SK-N-SH (cell line): ENCODE measurements at regions not wholly inside any gene's neighbourhood (a gene's known extent, or its start where the extent isn't known, plus 50 kb on each side); places are given as distances from the start of the nearest gene placed in this dataset.

Experiments used
- CTCF ChIA-PET: fragments of 300-600, 350-600 bp; formaldehyde crosslinking; extraction: SDS; loops from one replicate; lab custom pipeline; 2021; lab: Yijun Ruan, JAX
- POLR2A ChIA-PET: fragments of 350-600 bp; sonication (Branson Sonifier 250); formaldehyde crosslinking; extraction: SDS; loops from one replicate; lab custom pipeline; 2020; ENCODE audit warnings: antibody characterized with exemption, inconsistent platforms; lab: Yijun Ruan, JAX
- DNase-seq: peaks from one replicate; pipeline ENCODE4 v3.0.0; 2012
- H2AFZ ChIP-seq: fragments of 200-600 bp; sonication (generic); 2 replicates; pipeline ENCODE4 v1.8.1; 2016; ENCODE audit warnings: antibody characterized with exemption, mild to moderate bottlenecking, low read depth
- H3F3A ChIP-seq: fragments of 200-600 bp; sonication (generic); replicated peaks from 2 replicates; pipeline ENCODE3; 2016; ENCODE audit warnings: antibody characterized with exemption, mild to moderate bottlenecking; ENCODE audit not compliant: insufficient read depth
- H3K27ac ChIP-seq, 2 experiments: fragments of 200-500 bp in 1 of 2; fragments of 200-600 bp in 1 of 2; sonication (Bioruptor generic) in 1 of 2; sonication (generic), shearing (Covaris generic) in 1 of 2; 2 replicates each; pipeline versions ENCODE4 v1.5.1 to v1.6.1; 2014 to 2016; ENCODE audit warnings: low read depth in 2 of 2, inconsistent platforms in 1 of 2, low read length in 1 of 2, mild to moderate bottlenecking in 1 of 2, mixed read lengths in 1 of 2
- H3K27me3 ChIP-seq: fragments of 200-600 bp; sonication (generic), shearing (Covaris generic); 2 replicates; pipeline ENCODE4 v1.6.1; 2016; ENCODE audit warnings: mixed run types; ENCODE audit not compliant: insufficient read depth
- H3K36me3 ChIP-seq, 2 experiments: fragments of 200-500 bp in 1 of 2; fragments of 200-600 bp in 1 of 2; sonication (Bioruptor generic) in 1 of 2; sonication (generic) in 1 of 2; replicated peaks in 1 of 2; 2 replicates each; pipeline versions ENCODE3 to v1.5.1; 2014 to 2016; ENCODE audit warnings: low read length in 1 of 2, mild to moderate bottlenecking in 1 of 2; ENCODE audit not compliant: insufficient read depth in 2 of 2, control insufficient read depth in 1 of 2
- H3K4me1 ChIP-seq, 2 experiments: fragments of 200-500 bp in 1 of 2; fragments of 200-600 bp in 1 of 2; sonication (Bioruptor generic) in 1 of 2; sonication (generic), shearing (Covaris generic) in 1 of 2; 2 replicates each; pipeline versions ENCODE4 v1.5.1 to v1.6.1; 2014 to 2016; ENCODE audit warnings: low read depth in 1 of 2, low read length in 1 of 2, mixed run types in 1 of 2; ENCODE audit not compliant: insufficient read depth in 2 of 2, control insufficient read depth in 1 of 2
- H3K4me2 ChIP-seq: fragments of 200-600 bp; sonication (generic), shearing (Covaris generic); 2 replicates; pipeline ENCODE4 v1.6.1; 2017; ENCODE audit warnings: mixed run types
- H3K4me3 ChIP-seq, 2 experiments: fragments of 200-500 bp in 1 of 2; fragments of 200-600 bp in 1 of 2; sonication (Bioruptor generic) in 1 of 2; sonication (generic), shearing (Covaris generic) in 1 of 2; 2 replicates each; pipeline versions ENCODE4 v1.5.1 to v1.8.1; 2014 to 2016; ENCODE audit warnings: low read depth in 2 of 2, inconsistent platforms in 1 of 2, low read length in 1 of 2, mild to moderate bottlenecking in 1 of 2, mixed read lengths in 1 of 2, moderate library complexity in 1 of 2
- H3K79me2 ChIP-seq: fragments of 200-600 bp; sonication (generic); 2 replicates; pipeline ENCODE4 v1.8.1; 2017; ENCODE audit warnings: mild to moderate bottlenecking; ENCODE audit not compliant: insufficient read depth
- H3K9ac ChIP-seq: fragments of 200-600 bp; sonication (generic); 2 replicates; pipeline ENCODE4 v1.6.1; 2017; ENCODE audit warnings: mixed run types
- H3K9me2 ChIP-seq: fragments of 200-600 bp; sonication (generic); 2 replicates; pipeline ENCODE4 v1.6.1; 2017; ENCODE audit warnings: mixed run types
- H3K9me3 ChIP-seq: fragments of 200-600 bp; sonication (generic); 2 replicates; pipeline ENCODE4 v1.6.1; 2017; ENCODE audit warnings: mixed run types, mild to moderate bottlenecking, moderate library complexity
- H4K20me1 ChIP-seq: fragments of 200-600 bp; sonication (generic); 2 replicates; pipeline ENCODE4 v1.6.1; 2017; ENCODE audit warnings: mild to moderate bottlenecking, mixed run types; ENCODE audit not compliant: insufficient read depth
- CHD2 ChIP-seq: fragments of 150-350 bp; IDR thresholded peaks from 2 replicates; pipeline ENCODE4 v1.6.1; 2018; ENCODE audit warnings: low read length; ENCODE audit not compliant: partially characterized antibody
- EP300 ChIP-seq, 2 experiments: IDR thresholded peaks; 2 replicates each; pipeline versions ENCODE4 v1.4.0 to v1.6.1; 2012; ENCODE audit warnings: borderline replicate concordance in 1 of 2, low read depth in 1 of 2, low read length in 1 of 2
- EZH2phosphoT487 ChIP-seq: fragments of 200-600 bp; sonication (generic); IDR thresholded peaks from 2 replicates; pipeline ENCODE4 v1.6.1; 2017; ENCODE audit warnings: low read depth, mixed run types, mild to moderate bottlenecking, antibody characterized with exemption, moderate library complexity, borderline replicate concordance
- FOSL2 ChIP-seq: IDR thresholded peaks from 2 replicates; pipeline ENCODE4 v1.4.0; 2012; ENCODE audit warnings: low read depth, mild to moderate bottlenecking, moderate library complexity, borderline replicate concordance
- FOXM1 ChIP-seq: IDR thresholded peaks from 2 replicates; pipeline ENCODE4 v1.4.0; 2012; ENCODE audit warnings: low read depth, mild to moderate bottlenecking
- GABPA ChIP-seq: IDR thresholded peaks from 2 replicates; pipeline ENCODE4 v1.4.0; 2012; ENCODE audit warnings: low read depth, mild to moderate bottlenecking
- GATA2 ChIP-seq: sonication (generic); formaldehyde crosslinking; IDR thresholded peaks from 2 replicates; pipeline ENCODE4 v1.5.0; 2020; ENCODE audit warnings: mild to moderate bottlenecking, missing genetic modification reagents
- MAX ChIP-seq: IDR thresholded peaks from 2 replicates; pipeline ENCODE4 v1.4.0; 2012; ENCODE audit warnings: low read depth
- MXI1 ChIP-seq: IDR thresholded peaks from 2 replicates; pipeline ENCODE4 v1.6.1; 2012; ENCODE audit warnings: mild to moderate bottlenecking, low read depth, low read length, improper control_type of control experiment
- POLR2AphosphoS5 ChIP-seq: IDR thresholded peaks from 2 replicates; pipeline ENCODE4 v1.6.1; 2012; ENCODE audit warnings: low read depth, low read length
- RCOR1 ChIP-seq: fragments of 150-350 bp; IDR thresholded peaks from 2 replicates; pipeline ENCODE4 v1.6.1; 2017; ENCODE audit warnings: antibody characterized with exemption, low read length
- REST ChIP-seq: IDR thresholded peaks from 2 replicates; pipeline ENCODE4 v1.6.1; 2012; ENCODE audit warnings: mild to moderate bottlenecking, low read depth, low read length, moderate library complexity
- RXRA ChIP-seq: IDR thresholded peaks from 2 replicates; pipeline ENCODE4 v1.4.0; 2012; ENCODE audit warnings: low read depth, mild to moderate bottlenecking, borderline replicate concordance
- SMC3 ChIP-seq: IDR thresholded peaks from 2 replicates; pipeline ENCODE4 v1.6.1; 2012; ENCODE audit warnings: low read depth, low read length, improper control_type of control experiment
- TCF12 ChIP-seq: IDR thresholded peaks from 2 replicates; pipeline ENCODE4 v1.4.0; 2012
- TEAD4 ChIP-seq: IDR thresholded peaks from 2 replicates; pipeline ENCODE4 v1.4.0; 2012; ENCODE audit warnings: mild to moderate bottlenecking, borderline replicate concordance; ENCODE audit not compliant: insufficient read depth
- USF1 ChIP-seq: IDR thresholded peaks from 2 replicates; pipeline ENCODE4 v1.4.0; 2012; ENCODE audit warnings: low read depth, borderline replicate concordance
- WGBS: methylation state at CpG from one replicate; pipeline ENCODE4 v1.1.6; 2017; ENCODE audit warnings: low lambda C conversion rate; 5-methylcytosine and 5-hydroxymethylcytosine counted together
- TF ChIP-seq, protein P1 (sequence below): fragments of 200-600 bp; sonication (generic); IDR thresholded peaks from 2 replicates; pipeline ENCODE4 v1.6.1; 2017; ENCODE audit warnings: antibody characterized with exemption, mild to moderate bottlenecking, moderate library complexity
- TF ChIP-seq, protein P2 (sequence below): fragments of 150-350 bp; IDR thresholded peaks from 2 replicates; pipeline ENCODE4 v1.6.1; 2017; ENCODE audit warnings: antibody characterized with exemption, low read length, low read depth, borderline replicate concordance

DNA sequence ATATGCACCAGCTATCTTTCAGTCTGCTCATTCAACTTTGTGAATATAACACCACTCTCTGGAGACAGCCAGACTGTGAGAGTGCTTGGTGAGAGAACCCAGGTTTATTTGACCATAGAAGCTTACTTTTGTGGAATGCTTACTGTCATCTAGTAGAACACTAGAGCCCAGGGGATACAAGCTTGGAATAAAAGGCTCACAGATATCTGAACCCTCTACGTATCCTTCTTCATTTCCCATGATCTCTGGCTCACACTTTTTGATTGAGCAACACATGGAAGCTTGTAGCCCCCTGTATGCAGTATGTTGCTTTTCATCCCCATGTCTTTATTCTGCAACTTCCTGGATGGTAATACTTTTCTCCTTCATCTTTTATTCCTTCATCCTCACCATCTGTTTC is 835.3 kb upstream of the CITED2 start:
- Histone ChIP-seq H2AFZ (0 out of 2 replicates have a peak overlapping the region, but pooled peaks have one; percentile 41), H3K36me3 (no peaks in the 10 kb centered on the region), H3K4me2 (no peak overlapping the region), H3K4me3 (no peak overlapping the region), H3K9me2 (no peaks in the 10 kb centered on the region), H3K27ac (no peak overlapping the region; a peak in 1 of 4 replicates), H3K27me3 (no peaks in the 10 kb centered on the region), H3K9me3 (no peaks in the 10 kb centered on the region), H3K9ac (no peak overlapping the region), H3K79me2 (no peaks in the 10 kb centered on the region), H3K4me1 (no peaks in the 10 kb centered on the region; a peak in 1 of 4 replicates), H4K20me1 (no peaks in the 10 kb centered on the region), H3F3A (peaks cover 2% of the 10 kb centered on the region)
- POLR2A ChIA-PET: no interaction called here
- CTCF ChIA-PET: no interaction called here
- DNase-seq: no peak
- TF ChIP-seq GATA2 (CRISPR knock-in tag): no peak
- TF ChIP-seq RXRA: no peak
- no peak for TF ChIP-seq MXI1
- no peak for TF ChIP-seq EZH2phosphoT487
- TF ChIP-seq MAX: no peak
- TF ChIP-seq REST: no peak
- TF ChIP-seq, protein P1, sequence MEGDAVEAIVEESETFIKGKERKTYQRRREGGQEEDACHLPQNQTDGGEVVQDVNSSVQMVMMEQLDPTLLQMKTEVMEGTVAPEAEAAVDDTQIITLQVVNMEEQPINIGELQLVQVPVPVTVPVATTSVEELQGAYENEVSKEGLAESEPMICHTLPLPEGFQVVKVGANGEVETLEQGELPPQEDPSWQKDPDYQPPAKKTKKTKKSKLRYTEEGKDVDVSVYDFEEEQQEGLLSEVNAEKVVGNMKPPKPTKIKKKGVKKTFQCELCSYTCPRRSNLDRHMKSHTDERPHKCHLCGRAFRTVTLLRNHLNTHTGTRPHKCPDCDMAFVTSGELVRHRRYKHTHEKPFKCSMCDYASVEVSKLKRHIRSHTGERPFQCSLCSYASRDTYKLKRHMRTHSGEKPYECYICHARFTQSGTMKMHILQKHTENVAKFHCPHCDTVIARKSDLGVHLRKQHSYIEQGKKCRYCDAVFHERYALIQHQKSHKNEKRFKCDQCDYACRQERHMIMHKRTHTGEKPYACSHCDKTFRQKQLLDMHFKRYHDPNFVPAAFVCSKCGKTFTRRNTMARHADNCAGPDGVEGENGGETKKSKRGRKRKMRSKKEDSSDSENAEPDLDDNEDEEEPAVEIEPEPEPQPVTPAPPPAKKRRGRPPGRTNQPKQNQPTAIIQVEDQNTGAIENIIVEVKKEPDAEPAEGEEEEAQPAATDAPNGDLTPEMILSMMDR: no peak
- TF ChIP-seq TEAD4: no peak
- TF ChIP-seq, protein P2, sequence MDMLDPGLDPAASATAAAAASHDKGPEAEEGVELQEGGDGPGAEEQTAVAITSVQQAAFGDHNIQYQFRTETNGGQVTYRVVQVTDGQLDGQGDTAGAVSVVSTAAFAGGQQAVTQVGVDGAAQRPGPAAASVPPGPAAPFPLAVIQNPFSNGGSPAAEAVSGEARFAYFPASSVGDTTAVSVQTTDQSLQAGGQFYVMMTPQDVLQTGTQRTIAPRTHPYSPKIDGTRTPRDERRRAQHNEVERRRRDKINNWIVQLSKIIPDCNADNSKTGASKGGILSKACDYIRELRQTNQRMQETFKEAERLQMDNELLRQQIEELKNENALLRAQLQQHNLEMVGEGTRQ: no peak
- no peak for TF ChIP-seq USF1
- no peak for TF ChIP-seq FOSL2
- TF ChIP-seq CHD2: no peak
- no peak for TF ChIP-seq SMC3
- TF ChIP-seq POLR2AphosphoS5: no peak
- no peak for TF ChIP-seq FOXM1
- no peak for TF ChIP-seq GABPA
- TF ChIP-seq RCOR1: no peak
- TF ChIP-seq TCF12: no peak
- no peak for TF ChIP-seq EP300 (IDR thresholded peaks at IDR 0.05; ENCODE audit: borderline replicate concordance in 1 of 2, low read depth in 1 of 2, low read length in 1 of 2)
- WGBS: 100% methylated on average over 1 of the region's 1 CpG
